ENCODE measurements at regions not wholly inside any gene's neighbourhood (a gene's known extent, or its start where the extent isn't known, plus 50 kb on each side); places are given as distances from the start of the nearest gene placed in this dataset.
"Not testable (repeated sequence)": the region's sequence is repeated elsewhere in the genome, so short reads cannot be mapped to it uniquely, and the experiment has no call there.

- H3K36me3 ChIP-seq (ENCODE audit: control insufficient read depth, insufficient read depth, low read length) = no peaks in the 10 kb centered on the region
- DNase-seq (ENCODE audit: low read depth) (no peak), FAIRE-seq (no peak)
- TF ChIP-seq CTCF (IDR thresholded peaks at IDR 0.05; ENCODE audit: insufficient read depth, low read length, severe bottlenecking) = peak; percentile 18
- no peak overlapping the region for H3K4me3 ChIP-seq (ENCODE audit: low read depth, low read length)
- H3K27me3 ChIP-seq (ENCODE audit: control insufficient read depth, insufficient read depth, low read length) = no peaks in the 10 kb centered on the region
Measured at GRCh38 chr5:164326219-164326618, 820.8 kb downstream of the MAT2B start.

DNA sequence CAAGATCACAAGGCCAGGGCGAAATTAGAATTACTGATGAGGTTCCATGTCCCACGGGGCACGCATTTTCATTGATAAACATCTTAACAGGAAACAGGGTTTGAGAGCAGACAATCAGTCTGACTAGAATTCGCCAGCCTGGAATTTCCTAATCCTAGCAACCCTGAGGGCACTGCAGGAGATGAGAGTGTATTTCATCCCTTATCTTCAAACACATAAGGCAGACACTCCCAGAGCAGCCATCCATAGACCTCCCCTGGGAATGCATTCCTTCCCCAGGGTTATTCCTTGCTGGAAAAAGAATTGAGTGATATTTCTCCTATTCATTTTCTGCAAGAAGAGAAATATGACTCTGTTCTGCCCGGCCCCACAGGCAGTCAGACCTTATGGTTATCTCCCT, 821.7 kb downstream of the MAT2B start:
- not testable (repeated sequence) for H3K27me3 ChIP-seq (ENCODE audit: control insufficient read depth, insufficient read depth, low read length); FAIRE-seq; DNase-seq (ENCODE audit: low read depth); H3K36me3 ChIP-seq (ENCODE audit: control insufficient read depth, insufficient read depth, low read length); H3K4me3 ChIP-seq (ENCODE audit: low read depth, low read length)

- no peaks in the 10 kb centered on the region for H3K36me3 ChIP-seq (ENCODE audit: control insufficient read depth, insufficient read depth, low read length)
- no peak for TF ChIP-seq CTCF (IDR thresholded peaks at IDR 0.05; ENCODE audit: insufficient read depth, low read length, severe bottlenecking)
- no peak for DNase-seq (ENCODE audit: low read depth)
- FAIRE-seq = no peak
- no peak overlapping the region for H3K4me3 ChIP-seq (ENCODE audit: low read depth, low read length)
- H3K27me3 ChIP-seq (ENCODE audit: control insufficient read depth, insufficient read depth, low read length) = no peaks in the 10 kb centered on the region
Measured at GRCh38 chr5:164332349-164333196, 827.2 kb downstream of the MAT2B start.

DNA sequence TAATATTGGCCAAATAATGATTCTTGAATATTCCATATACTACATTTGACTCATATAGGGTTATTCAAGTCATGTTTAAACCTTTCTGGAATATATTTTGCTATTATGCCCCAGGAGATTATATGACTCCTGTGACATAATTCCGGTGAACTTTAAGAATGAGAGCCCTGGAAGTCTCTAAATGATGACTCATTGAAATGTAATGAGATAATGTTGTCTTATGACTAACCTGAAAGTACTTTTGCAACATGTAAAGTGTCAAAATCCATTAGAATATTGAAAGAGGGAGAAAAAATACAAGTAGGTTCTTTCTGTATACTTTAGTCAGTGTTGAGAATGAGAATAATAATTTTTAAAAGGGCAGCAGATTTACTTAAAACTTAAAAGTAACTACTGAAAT, 830.4 kb downstream of the MAT2B start:
- DNase-seq (ENCODE audit: low read depth) (peak; percentile 95), FAIRE-seq (no peak)
- Histone ChIP-seq H3K4me3 (ENCODE audit: low read depth, low read length) (no peak overlapping the region), H3K27me3 (ENCODE audit: control insufficient read depth, insufficient read depth, low read length) (no peaks in the 10 kb centered on the region), H3K36me3 (ENCODE audit: control insufficient read depth, insufficient read depth, low read length) (no peaks in the 10 kb centered on the region)
- TF ChIP-seq CTCF (IDR thresholded peaks at IDR 0.05; ENCODE audit: insufficient read depth, low read length, severe bottlenecking) = no peak

- DNase-seq (ENCODE audit: low read depth) (no peak), FAIRE-seq (no peak)
- Histone ChIP-seq H3K36me3 (ENCODE audit: control insufficient read depth, insufficient read depth, low read length) (no peaks in the 10 kb centered on the region), H3K27me3 (ENCODE audit: control insufficient read depth, insufficient read depth, low read length) (no peaks in the 10 kb centered on the region), H3K4me3 (ENCODE audit: low read depth, low read length) (no peak overlapping the region)
- TF ChIP-seq CTCF (IDR thresholded peaks at IDR 0.05; ENCODE audit: insufficient read depth, low read length, severe bottlenecking) = no peak
Measured at GRCh38 chr5:164336276-164336675, 830.9 kb downstream of the MAT2B start.

DNA sequence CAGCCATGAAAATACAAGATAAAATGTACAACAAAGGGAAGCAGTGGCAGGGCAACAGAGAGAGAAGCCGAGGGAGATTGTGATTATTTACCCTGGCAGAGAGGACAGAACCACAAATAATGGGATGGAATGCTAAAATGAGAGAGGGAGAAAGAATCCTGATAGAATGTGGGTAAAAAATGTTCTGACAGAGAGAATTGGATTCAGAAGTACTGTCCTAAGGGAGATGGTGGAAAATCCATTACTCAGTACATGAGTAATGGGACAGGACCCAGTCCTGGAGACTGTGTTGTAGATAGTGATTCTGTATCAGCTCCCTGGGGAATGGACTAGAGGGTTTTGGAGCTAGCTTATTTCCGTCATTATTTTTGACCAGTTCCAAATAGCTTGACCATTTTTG, 831.5 kb downstream of the MAT2B start:
- no peaks in the 10 kb centered on the region for H3K27me3 ChIP-seq (ENCODE audit: control insufficient read depth, insufficient read depth, low read length)

More for the DNA sequence above, 831.5 kb downstream of the MAT2B start:
- peak; percentile 39 for DNase-seq (ENCODE audit: low read depth)
- Histone ChIP-seq H3K4me3 (ENCODE audit: low read depth, low read length) (no peak overlapping the region), H3K36me3 (ENCODE audit: control insufficient read depth, insufficient read depth, low read length) (no peaks in the 10 kb centered on the region)
- no peak for FAIRE-seq
- no peak for TF ChIP-seq CTCF (IDR thresholded peaks at IDR 0.05; ENCODE audit: insufficient read depth, low read length, severe bottlenecking)

Data from bronchial epithelial cell (primary cell).